ENCODE measurements at regions not wholly inside any gene's neighbourhood (a gene's known extent, or its start where the extent isn't known, plus 50 kb on each side); places are given as distances from the start of the nearest gene placed in this dataset.

- TF ChIP-seq, protein P1, sequence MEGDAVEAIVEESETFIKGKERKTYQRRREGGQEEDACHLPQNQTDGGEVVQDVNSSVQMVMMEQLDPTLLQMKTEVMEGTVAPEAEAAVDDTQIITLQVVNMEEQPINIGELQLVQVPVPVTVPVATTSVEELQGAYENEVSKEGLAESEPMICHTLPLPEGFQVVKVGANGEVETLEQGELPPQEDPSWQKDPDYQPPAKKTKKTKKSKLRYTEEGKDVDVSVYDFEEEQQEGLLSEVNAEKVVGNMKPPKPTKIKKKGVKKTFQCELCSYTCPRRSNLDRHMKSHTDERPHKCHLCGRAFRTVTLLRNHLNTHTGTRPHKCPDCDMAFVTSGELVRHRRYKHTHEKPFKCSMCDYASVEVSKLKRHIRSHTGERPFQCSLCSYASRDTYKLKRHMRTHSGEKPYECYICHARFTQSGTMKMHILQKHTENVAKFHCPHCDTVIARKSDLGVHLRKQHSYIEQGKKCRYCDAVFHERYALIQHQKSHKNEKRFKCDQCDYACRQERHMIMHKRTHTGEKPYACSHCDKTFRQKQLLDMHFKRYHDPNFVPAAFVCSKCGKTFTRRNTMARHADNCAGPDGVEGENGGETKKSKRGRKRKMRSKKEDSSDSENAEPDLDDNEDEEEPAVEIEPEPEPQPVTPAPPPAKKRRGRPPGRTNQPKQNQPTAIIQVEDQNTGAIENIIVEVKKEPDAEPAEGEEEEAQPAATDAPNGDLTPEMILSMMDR (IDR thresholded peaks at IDR 0.05; ENCODE audit: low read depth, low read length) = no peak
- DNase-seq (ENCODE audit: low read depth, low spot score) = no peak
- in situ Hi-C loops (cut with HindIII; ENCODE audit: low sequenced_read_pairs) = no loop called here
- H3K4me3 ChIP-seq (ENCODE audit: low read depth, low read length) = no peak overlapping the region
These were observed 98.0 kb downstream of the GASK1B start for GRCh38 chr4:158074851-158075250.

DNA sequence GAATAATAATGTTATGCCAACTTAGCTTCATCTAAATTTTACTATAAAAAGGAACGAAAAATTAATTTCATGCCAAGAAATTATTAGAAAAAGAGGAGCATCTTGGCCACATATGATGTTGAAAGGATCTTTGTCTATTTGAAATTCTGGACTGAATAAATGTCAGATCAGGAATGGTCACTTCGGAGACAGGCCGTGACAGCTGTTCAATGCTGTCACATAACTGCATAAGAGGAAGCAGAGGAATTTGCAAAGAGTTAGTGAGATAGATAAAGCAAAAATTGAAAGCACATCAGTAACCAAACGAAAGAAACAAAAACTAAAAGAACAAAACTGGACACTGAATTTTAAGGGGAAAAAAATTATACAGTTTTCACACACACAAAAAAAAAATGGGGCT, 100.9 kb downstream of the GASK1B start:
- TF ChIP-seq, protein P1 (IDR thresholded peaks at IDR 0.05; ENCODE audit: low read depth, low read length) = no peak
- H3K4me3 ChIP-seq (ENCODE audit: low read depth, low read length) = no peak overlapping the region
- in situ Hi-C loops (cut with HindIII; ENCODE audit: low sequenced_read_pairs) = no loop called here
- DNase-seq (ENCODE audit: low read depth, low spot score) = no peak

DNA sequence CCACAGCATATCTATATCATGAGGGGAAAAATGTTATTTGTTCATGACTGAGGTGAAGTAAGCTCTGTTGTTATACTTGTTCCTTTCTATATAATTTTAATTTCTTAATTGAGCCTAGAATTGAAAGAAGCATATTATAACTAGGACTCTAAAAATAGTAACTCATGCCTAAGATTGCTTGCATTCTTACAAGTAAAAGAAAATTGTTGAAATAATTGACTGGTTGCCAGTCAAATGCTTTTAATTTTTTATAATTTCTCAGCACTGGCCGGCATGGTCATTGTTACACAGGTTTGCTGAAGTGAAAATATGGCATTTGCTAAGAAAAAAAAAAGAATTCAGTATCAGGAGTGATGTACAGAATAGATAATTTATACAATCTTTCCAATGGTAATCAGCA, 104.8 kb downstream of the GASK1B start:
- H3K4me3 ChIP-seq (ENCODE audit: low read depth, low read length) = no peak overlapping the region
- TF ChIP-seq, protein P1 (IDR thresholded peaks at IDR 0.05; ENCODE audit: low read depth, low read length) = no peak
- in situ Hi-C loops (cut with HindIII; ENCODE audit: low sequenced_read_pairs) = no loop called here
- DNase-seq (ENCODE audit: low read depth, low spot score) = peak; percentile 11

DNA sequence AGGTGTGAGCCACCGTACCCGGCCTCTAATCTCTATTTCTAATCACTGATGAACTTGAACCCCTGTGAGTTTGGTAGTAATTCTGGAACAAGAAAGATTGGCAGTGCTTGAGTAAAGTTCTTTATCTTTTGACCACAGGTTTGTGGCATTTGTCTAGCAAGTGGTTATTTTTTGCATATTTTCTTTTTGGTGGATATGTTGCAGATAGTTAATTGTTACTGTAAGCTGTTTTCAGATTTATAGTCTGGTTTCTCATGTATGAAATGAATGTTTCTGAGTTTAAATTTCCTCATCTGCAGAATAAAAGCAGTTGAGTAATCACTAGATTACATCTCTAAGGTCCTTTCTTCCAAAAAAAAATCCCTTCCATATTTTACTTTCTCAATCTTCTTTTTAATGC, 105.2 kb downstream of the GASK1B start:
- H3K4me3 ChIP-seq (ENCODE audit: low read depth, low read length) = no peak overlapping the region
- TF ChIP-seq, protein P1 (IDR thresholded peaks at IDR 0.05; ENCODE audit: low read depth, low read length) = no peak
- in situ Hi-C loops (cut with HindIII; ENCODE audit: low sequenced_read_pairs) = no loop called here
- no peak for DNase-seq (ENCODE audit: low read depth, low spot score)

DNA sequence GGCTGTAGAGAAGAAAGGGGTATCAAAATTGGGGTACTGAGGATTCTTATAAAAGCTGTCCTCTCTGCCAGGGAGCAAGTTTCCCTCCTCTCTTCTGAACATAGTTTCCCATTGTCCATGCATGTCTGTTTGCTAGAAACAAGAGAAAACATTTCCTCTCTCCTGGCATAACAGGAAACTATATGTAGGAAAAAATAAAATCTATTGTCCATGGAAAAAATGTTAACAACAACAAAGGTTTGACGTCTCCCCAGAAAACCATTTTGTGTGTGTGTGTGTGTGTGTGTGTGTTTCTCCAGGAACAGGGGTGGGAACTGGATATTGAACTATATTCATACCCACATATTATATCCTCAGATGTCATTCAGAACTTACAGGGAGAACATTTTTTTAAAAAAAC, 107.2 kb downstream of the GASK1B start:
- H3K4me3 ChIP-seq (ENCODE audit: low read depth, low read length) = no peak overlapping the region
- in situ Hi-C loops (cut with HindIII; ENCODE audit: low sequenced_read_pairs) = no loop called here
- DNase-seq (ENCODE audit: low read depth, low spot score) = no peak
- TF ChIP-seq, protein P1 (IDR thresholded peaks at IDR 0.05; ENCODE audit: low read depth, low read length) = no peak

GRCh38 chr4:158065176-158065575, 107.6 kb downstream of the GASK1B start:
- in situ Hi-C loops (cut with HindIII; ENCODE audit: low sequenced_read_pairs) = no loop called here
- TF ChIP-seq, protein P1 (IDR thresholded peaks at IDR 0.05; ENCODE audit: low read depth, low read length) = no peak
- H3K4me3 ChIP-seq (ENCODE audit: low read depth, low read length) = no peak overlapping the region
- no peak for DNase-seq (ENCODE audit: low read depth, low spot score)

GRCh38 chr4:158056689-158057245, 116.1 kb downstream of the GASK1B start:
- in situ Hi-C loops (cut with HindIII; ENCODE audit: low sequenced_read_pairs) = no loop called here
- no peak overlapping the region for H3K4me3 ChIP-seq (ENCODE audit: low read depth, low read length)
- TF ChIP-seq, protein P1 (IDR thresholded peaks at IDR 0.05; ENCODE audit: low read depth, low read length) = no peak
- DNase-seq (ENCODE audit: low read depth, low spot score) = no peak

Measured in astrocyte of the spinal cord (primary cell).